ENCODE measurements at regions not wholly inside any gene's neighbourhood (a gene's known extent, or its start where the extent isn't known, plus 50 kb on each side); places are given as distances from the start of the nearest gene placed in this dataset.
"Not testable (repeated sequence)": the region's sequence is repeated elsewhere in the genome, so short reads cannot be mapped to it uniquely, and the experiment has no call there.

DNA sequence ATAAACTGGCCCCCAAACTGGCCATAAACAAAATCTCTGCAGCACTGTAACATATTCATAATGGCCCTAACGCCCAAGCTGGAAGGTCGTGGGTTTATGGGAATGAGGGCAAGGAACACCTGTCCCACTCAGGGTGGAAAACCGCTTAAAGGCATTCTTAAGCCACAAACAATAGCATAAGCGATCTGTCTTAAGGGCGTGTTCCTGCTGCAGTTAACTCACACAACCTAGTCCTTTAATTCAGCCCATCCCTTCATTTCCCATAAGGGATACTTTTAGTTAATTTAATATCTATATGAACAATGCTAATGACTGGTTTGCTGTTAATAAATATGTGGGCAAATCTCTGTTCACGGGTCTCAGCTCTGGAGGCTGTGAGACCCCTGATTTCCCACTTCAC, 87.5 kb upstream of the VSTM2A start:
- TF ChIP-seq, protein P1, sequence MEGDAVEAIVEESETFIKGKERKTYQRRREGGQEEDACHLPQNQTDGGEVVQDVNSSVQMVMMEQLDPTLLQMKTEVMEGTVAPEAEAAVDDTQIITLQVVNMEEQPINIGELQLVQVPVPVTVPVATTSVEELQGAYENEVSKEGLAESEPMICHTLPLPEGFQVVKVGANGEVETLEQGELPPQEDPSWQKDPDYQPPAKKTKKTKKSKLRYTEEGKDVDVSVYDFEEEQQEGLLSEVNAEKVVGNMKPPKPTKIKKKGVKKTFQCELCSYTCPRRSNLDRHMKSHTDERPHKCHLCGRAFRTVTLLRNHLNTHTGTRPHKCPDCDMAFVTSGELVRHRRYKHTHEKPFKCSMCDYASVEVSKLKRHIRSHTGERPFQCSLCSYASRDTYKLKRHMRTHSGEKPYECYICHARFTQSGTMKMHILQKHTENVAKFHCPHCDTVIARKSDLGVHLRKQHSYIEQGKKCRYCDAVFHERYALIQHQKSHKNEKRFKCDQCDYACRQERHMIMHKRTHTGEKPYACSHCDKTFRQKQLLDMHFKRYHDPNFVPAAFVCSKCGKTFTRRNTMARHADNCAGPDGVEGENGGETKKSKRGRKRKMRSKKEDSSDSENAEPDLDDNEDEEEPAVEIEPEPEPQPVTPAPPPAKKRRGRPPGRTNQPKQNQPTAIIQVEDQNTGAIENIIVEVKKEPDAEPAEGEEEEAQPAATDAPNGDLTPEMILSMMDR (IDR thresholded peaks at IDR 0.05; ENCODE audit: low read depth, low read length): not testable (repeated sequence)
- TF ChIP-seq EZH2phosphoT487 (IDR thresholded peaks at IDR 0.05; ENCODE audit: low read depth): not testable (repeated sequence)

Data from OCI-LY3 (cell line).